ENCODE measurements at regions not wholly inside any gene's neighbourhood (a gene's known extent, or its start where the extent isn't known, plus 50 kb on each side); places are given as distances from the start of the nearest gene placed in this dataset.
"Not testable (repeated sequence)": the region's sequence is repeated elsewhere in the genome, so short reads cannot be mapped to it uniquely, and the experiment has no call there.

DNA sequence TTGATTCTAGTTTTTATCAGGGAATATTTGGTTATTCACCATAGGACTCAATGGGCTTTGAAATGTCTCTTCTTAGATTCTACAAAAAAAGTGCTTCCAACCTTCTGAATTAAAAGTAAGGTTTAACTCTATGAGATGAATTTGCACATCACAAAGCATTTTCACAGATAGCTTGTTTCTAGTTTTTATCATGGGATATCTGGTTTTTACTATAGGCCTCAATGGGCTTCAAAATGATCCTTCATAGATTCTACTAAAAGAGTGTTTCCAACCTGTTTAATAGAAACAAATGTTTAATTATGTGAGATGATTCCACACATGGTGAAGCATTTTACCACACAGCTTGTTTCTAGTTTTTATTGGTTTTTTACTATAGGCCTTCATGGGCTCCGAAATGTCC lies 560.7 kb downstream of the KCNJ18 start:
- Histone ChIP-seq H3K27me3 (ENCODE audit: control insufficient read depth, insufficient read depth, low read length) (no peaks in the 10 kb centered on the region), H3K27ac (ENCODE audit: low read depth, low read length) (no peak overlapping the region), H3K4me3 (ENCODE audit: low read depth, low read length) (no peak overlapping the region), H3K36me3 (ENCODE audit: control insufficient read depth, insufficient read depth, low read length) (no peaks in the 10 kb centered on the region), H3K4me1 (ENCODE audit: control insufficient read depth, insufficient read depth, low read length) (no peaks in the 10 kb centered on the region), H3K9me3 (ENCODE audit: control insufficient read depth, insufficient read depth, low read length) (peaks cover 99% of the 10 kb centered on the region), H3K9ac (ENCODE audit: low read depth, low read length) (no peak overlapping the region)

DNA sequence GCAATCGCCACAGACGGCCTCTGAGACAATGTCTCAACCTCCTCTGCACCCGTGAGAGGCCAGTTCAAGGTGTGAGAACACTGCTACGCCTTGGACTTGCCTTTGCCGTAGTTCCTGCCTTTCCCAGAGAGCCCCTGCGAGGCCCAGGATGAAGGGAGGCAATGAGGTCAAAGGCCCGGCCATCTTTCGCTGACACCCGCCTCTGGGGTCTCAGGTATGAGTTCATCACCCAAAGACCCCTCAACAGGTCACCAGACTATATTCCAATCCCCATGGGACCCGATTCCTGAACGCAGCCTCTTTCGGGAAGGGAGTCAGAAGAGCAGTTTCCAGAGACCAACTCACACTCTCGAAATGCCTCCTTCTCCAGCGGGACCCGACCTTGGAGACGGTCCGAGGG lies 573.5 kb downstream of the KCNJ18 start:
- H3K9ac ChIP-seq (ENCODE audit: low read depth, low read length) = no peak overlapping the region
- H3K4me1 ChIP-seq (ENCODE audit: control insufficient read depth, insufficient read depth, low read length) = no peaks in the 10 kb centered on the region
- H3K9me3 ChIP-seq (ENCODE audit: control insufficient read depth, insufficient read depth, low read length) = peaks cover 100% of the 10 kb centered on the region
- no peaks in the 10 kb centered on the region for H3K27me3 ChIP-seq (ENCODE audit: control insufficient read depth, insufficient read depth, low read length)
- H3K4me3 ChIP-seq (ENCODE audit: low read depth, low read length) = no peak overlapping the region
- no peaks in the 10 kb centered on the region for H3K36me3 ChIP-seq (ENCODE audit: control insufficient read depth, insufficient read depth, low read length)
- H3K27ac ChIP-seq (ENCODE audit: low read depth, low read length) = no peak overlapping the region

DNA sequence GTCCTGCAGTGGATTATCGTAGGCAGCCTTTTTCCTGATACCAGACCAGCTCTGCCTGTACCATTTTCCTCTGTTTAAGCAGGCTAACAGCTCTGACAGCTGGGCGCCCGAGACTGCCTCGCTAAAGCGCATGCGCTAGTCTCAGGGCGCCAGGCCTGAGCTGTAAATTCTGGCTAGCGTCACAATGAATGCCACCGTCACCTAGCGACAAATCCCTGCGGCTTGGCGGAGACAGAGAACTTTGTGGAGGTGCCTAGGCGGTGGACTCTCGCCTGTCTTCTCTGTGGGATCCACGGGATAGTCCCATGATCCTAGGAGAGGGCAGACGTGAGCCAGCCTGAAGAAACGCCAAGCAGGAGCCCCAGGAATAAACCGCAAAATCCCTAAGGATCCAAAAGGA lies 573.9 kb downstream of the KCNJ18 start:
- no peaks in the 10 kb centered on the region for H3K36me3 ChIP-seq (ENCODE audit: control insufficient read depth, insufficient read depth, low read length)
- H3K4me3 ChIP-seq (ENCODE audit: low read depth, low read length) = no peak overlapping the region
- H3K27me3 ChIP-seq (ENCODE audit: control insufficient read depth, insufficient read depth, low read length) = no peaks in the 10 kb centered on the region
- no peak overlapping the region for H3K9ac ChIP-seq (ENCODE audit: low read depth, low read length)
- peaks cover 100% of the 10 kb centered on the region for H3K9me3 ChIP-seq (ENCODE audit: control insufficient read depth, insufficient read depth, low read length)
- no peak overlapping the region for H3K27ac ChIP-seq (ENCODE audit: low read depth, low read length)
- H3K4me1 ChIP-seq (ENCODE audit: control insufficient read depth, insufficient read depth, low read length) = no peaks in the 10 kb centered on the region

DNA sequence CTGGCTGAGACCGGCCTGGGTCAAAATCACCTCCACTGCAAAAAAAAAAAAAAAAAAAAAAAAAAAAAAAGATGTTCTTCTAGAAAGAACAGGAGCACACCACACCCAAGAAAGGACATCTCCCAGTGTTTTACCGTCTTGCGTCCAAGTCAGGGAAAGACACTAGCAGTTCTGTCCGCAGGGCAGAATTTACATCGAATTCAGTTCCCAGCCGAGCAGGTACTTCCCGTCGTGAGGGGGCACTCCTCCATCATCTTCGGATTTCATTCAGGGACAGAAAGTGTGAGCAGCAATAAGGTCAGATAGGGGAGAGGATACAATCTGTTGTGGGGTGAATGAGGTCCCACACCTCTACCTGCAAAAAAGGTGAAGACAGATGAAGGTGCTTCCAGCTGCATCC lies 574.7 kb downstream of the KCNJ18 start:
- Histone ChIP-seq H3K9me3 (ENCODE audit: control insufficient read depth, insufficient read depth, low read length) (peaks cover 100% of the 10 kb centered on the region), H3K9ac (ENCODE audit: low read depth, low read length) (no peak overlapping the region), H3K27me3 (ENCODE audit: control insufficient read depth, insufficient read depth, low read length) (no peaks in the 10 kb centered on the region), H3K27ac (ENCODE audit: low read depth, low read length) (no peak overlapping the region), H3K4me3 (ENCODE audit: low read depth, low read length) (no peak overlapping the region), H3K4me1 (ENCODE audit: control insufficient read depth, insufficient read depth, low read length) (no peaks in the 10 kb centered on the region), H3K36me3 (ENCODE audit: control insufficient read depth, insufficient read depth, low read length) (no peaks in the 10 kb centered on the region)

DNA sequence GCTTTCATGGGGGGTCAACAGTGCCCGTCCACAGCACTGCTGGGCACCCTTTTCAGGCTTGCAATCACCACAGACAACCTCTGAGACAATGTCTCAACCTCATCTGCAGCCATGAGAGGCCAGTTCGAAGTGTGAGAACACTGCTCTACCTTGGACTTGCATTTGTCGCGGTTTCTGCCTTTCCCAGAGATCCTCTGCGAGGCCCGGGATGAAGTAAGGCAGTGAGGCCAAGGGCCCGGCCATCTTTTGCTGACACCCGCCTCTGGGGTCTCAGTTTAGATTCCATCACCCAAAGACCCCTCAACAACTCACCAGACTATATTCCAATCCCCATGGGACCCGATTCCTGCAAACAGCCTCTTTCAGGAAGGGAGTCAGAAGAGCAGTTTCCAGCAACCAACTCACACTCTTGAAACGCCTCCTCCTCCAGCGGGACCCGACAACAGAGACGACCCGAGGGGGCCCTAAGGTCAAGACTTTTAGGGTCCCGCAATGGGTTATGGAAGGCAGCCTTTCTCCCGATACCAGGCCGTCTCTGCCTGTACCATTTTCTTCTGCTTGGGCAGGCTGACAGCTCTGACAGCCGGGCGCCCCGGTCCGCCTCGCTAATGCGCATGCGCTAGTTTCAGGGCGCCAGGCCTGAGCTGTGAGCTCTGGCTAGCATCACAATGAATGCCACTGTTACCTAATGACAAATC lies 576.0 kb downstream of the KCNJ18 start:
- H3K4me3 ChIP-seq (ENCODE audit: low read depth, low read length) = no peak overlapping the region

DNA sequence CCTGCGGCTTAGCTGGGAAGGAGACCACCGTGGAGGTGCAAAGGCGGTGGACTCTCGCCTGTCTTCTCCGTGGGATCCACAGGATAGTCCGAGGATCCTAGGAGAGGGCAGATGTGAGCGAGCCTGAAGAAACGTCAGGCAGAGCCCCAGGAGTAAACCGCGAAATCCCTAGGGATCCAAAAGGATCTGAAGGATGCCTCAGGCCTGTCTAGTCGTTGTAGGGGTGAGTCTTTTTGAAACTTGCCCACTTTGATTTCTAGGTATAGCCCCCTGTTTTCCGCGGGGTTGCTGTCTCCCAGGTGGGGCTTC lies 576.5 kb downstream of the KCNJ18 start:
- H3K9ac ChIP-seq (ENCODE audit: low read depth, low read length) = no peak overlapping the region
- peaks cover 100% of the 10 kb centered on the region for H3K9me3 ChIP-seq (ENCODE audit: control insufficient read depth, insufficient read depth, low read length)
- H3K27ac ChIP-seq (ENCODE audit: low read depth, low read length) = no peak overlapping the region
- H3K4me3 ChIP-seq (ENCODE audit: low read depth, low read length) = no peak overlapping the region
- H3K27me3 ChIP-seq (ENCODE audit: control insufficient read depth, insufficient read depth, low read length) = no peaks in the 10 kb centered on the region
- no peaks in the 10 kb centered on the region for H3K36me3 ChIP-seq (ENCODE audit: control insufficient read depth, insufficient read depth, low read length)
- H3K4me1 ChIP-seq (ENCODE audit: control insufficient read depth, insufficient read depth, low read length) = no peaks in the 10 kb centered on the region

More for the DNA sequence above, 576.0 kb downstream of the KCNJ18 start:
- Histone ChIP-seq H3K9me3 (ENCODE audit: control insufficient read depth, insufficient read depth, low read length) (peaks cover 100% of the 10 kb centered on the region), H3K36me3 (ENCODE audit: control insufficient read depth, insufficient read depth, low read length) (no peaks in the 10 kb centered on the region), H3K27me3 (ENCODE audit: control insufficient read depth, insufficient read depth, low read length) (no peaks in the 10 kb centered on the region), H3K4me1 (ENCODE audit: control insufficient read depth, insufficient read depth, low read length) (no peaks in the 10 kb centered on the region), H3K9ac (ENCODE audit: low read depth, low read length) (no peak overlapping the region), H3K27ac (ENCODE audit: low read depth, low read length) (no peak overlapping the region)

DNA sequence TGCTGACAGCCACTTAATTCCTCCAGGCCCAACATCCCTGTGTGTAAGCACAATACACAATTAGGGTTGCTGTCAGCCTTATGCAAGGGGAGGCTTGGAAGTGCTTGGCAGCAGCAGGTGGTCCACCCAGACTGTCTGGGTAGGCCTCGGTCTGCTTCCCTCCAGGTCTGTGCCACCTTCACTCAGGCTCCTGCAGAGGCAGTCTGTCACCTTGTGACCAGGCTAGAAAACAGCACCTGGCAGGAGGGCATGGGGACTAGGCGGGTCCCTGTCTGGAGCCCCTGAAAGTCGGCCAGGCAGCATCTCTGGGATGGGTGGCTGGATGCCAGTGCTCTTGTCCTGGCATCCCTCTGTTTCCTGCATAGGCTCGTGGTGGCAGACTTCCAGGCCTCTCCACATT lies 578.1 kb downstream of the KCNJ18 start:
- no peak overlapping the region for H3K9ac ChIP-seq (ENCODE audit: low read depth, low read length)
- no peaks in the 10 kb centered on the region for H3K4me1 ChIP-seq (ENCODE audit: control insufficient read depth, insufficient read depth, low read length)
- no peak overlapping the region for H3K27ac ChIP-seq (ENCODE audit: low read depth, low read length)
- H3K27me3 ChIP-seq (ENCODE audit: control insufficient read depth, insufficient read depth, low read length) = no peaks in the 10 kb centered on the region
- H3K4me3 ChIP-seq (ENCODE audit: low read depth, low read length) = no peak overlapping the region
- peaks cover 89% of the 10 kb centered on the region for H3K9me3 ChIP-seq (ENCODE audit: control insufficient read depth, insufficient read depth, low read length)
- H3K36me3 ChIP-seq (ENCODE audit: control insufficient read depth, insufficient read depth, low read length) = no peaks in the 10 kb centered on the region

DNA sequence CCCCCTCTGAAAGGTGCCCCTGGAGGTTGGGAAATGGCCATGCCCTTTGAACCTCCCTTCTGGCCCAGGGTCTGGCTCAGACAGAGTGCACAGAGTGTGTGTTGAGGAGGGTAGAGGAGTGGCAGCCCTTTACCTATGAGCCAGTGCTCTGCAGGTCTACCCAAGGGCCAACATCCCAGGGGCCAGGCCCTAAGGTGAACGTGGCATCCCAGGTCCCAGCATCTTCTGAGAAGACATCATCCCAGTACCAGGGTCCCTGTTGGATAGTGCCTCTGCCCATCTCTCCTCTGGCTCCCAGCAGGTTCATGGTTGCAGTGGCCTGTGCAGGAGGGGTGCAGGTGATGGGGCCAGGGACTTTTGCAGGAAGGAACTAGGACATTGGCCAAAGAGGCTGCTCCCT lies 578.5 kb downstream of the KCNJ18 start:
- not testable (repeated sequence) for H3K27me3 ChIP-seq (ENCODE audit: control insufficient read depth, insufficient read depth, low read length); H3K4me1 ChIP-seq (ENCODE audit: control insufficient read depth, insufficient read depth, low read length); H3K36me3 ChIP-seq (ENCODE audit: control insufficient read depth, insufficient read depth, low read length); H3K4me3 ChIP-seq (ENCODE audit: low read depth, low read length); H3K27ac ChIP-seq (ENCODE audit: low read depth, low read length); H3K9ac ChIP-seq (ENCODE audit: low read depth, low read length)
- H3K9me3 ChIP-seq (ENCODE audit: control insufficient read depth, insufficient read depth, low read length) = peaks cover 87% of the 10 kb centered on the region

DNA sequence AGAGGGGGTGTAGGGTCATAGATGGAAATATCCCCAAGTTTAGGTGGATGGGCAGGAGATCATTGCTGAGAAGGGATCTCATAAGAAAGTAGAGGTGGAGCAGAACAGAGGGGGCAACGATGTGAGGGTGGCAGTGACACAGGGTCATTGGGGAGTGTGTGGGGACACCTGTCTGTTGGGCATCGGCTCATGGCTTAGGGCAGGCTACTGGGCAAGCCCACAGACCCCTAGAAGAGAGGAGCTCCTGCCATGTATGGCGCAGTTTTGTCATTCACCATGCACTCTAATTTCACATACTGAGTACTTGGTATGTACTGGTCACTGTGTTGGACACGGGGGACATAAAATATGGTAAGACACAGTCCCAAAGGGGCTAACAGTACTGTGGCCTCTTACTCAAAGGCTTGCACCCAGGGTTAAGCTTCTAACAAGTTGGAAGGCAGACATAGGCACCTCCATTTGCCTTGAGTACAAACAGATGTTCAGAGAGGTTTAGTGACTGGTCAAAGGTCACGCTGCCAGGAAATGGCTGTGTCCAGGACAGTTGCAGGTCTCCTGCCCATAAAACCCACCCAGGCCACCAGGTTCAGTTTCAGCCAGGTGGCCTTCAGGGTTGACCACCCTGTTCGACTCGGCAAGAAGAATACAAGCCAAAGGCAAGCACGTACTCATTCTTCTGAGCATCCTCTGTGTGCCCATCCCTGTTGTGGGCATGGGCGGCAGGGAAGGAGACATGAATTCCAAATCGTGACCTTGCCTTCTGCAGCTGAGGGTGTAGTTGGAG lies 580.2 kb downstream of the KCNJ18 start:
- Histone ChIP-seq H3K9me3 (ENCODE audit: control insufficient read depth, insufficient read depth, low read length) (peaks cover 86% of the 10 kb centered on the region), H3K27ac (ENCODE audit: low read depth, low read length) (no peak overlapping the region)

DNA sequence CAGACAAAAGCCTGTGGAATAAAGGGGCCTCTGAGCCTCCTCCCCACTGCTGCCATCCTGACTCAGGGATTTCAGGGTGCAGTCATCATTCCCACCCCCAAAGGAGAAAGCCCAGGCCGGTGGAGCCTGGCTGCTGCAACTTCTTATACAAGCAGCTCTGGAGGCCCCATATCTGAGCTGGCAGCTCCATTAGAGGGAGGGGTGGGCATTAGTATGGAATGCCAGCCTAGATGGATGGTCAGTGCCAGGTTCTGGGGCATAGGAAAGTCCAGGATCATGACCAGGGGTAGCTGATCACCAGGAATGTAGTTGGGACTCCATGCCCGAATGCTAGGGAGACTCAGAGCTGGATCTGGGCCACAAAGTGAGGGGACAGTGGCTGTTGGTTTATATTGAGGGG lies 581.0 kb downstream of the KCNJ18 start:
- no peaks in the 10 kb centered on the region for H3K27me3 ChIP-seq (ENCODE audit: control insufficient read depth, insufficient read depth, low read length)
- H3K27ac ChIP-seq (ENCODE audit: low read depth, low read length) = no peak overlapping the region
- H3K9ac ChIP-seq (ENCODE audit: low read depth, low read length) = no peak overlapping the region
- no peak overlapping the region for H3K4me3 ChIP-seq (ENCODE audit: low read depth, low read length)
- no peaks in the 10 kb centered on the region for H3K36me3 ChIP-seq (ENCODE audit: control insufficient read depth, insufficient read depth, low read length)
- no peaks in the 10 kb centered on the region for H3K4me1 ChIP-seq (ENCODE audit: control insufficient read depth, insufficient read depth, low read length)
- H3K9me3 ChIP-seq (ENCODE audit: control insufficient read depth, insufficient read depth, low read length) = peaks cover 86% of the 10 kb centered on the region

More for the DNA sequence above, 580.2 kb downstream of the KCNJ18 start:
- no peaks in the 10 kb centered on the region for H3K27me3 ChIP-seq (ENCODE audit: control insufficient read depth, insufficient read depth, low read length)
- H3K9ac ChIP-seq (ENCODE audit: low read depth, low read length) = no peak overlapping the region
- H3K4me3 ChIP-seq (ENCODE audit: low read depth, low read length) = no peak overlapping the region
- no peaks in the 10 kb centered on the region for H3K36me3 ChIP-seq (ENCODE audit: control insufficient read depth, insufficient read depth, low read length)
- no peaks in the 10 kb centered on the region for H3K4me1 ChIP-seq (ENCODE audit: control insufficient read depth, insufficient read depth, low read length)

DNA sequence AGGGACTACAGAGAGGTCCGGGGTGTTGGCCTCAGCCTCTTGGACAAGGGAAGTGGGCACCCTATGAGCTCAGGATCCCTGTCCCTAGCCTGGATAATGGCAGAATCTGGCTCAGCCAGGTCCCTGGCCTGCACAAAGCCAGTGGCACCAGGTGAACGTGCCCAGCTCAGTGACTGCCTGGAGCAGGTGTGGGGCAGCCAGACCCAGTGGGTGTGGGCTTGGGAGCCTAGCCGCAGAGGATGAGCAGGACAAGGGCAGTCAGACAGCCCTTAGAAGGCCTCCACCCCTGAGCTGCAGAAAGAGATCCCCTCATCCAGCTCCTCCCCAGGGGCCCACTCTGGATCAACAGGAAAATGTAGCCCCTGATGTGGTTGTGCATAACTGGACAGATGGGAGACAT lies 585.3 kb downstream of the KCNJ18 start:
- Histone ChIP-seq H3K36me3 (ENCODE audit: control insufficient read depth, insufficient read depth, low read length) (no peaks in the 10 kb centered on the region), H3K4me1 (ENCODE audit: control insufficient read depth, insufficient read depth, low read length) (no peaks in the 10 kb centered on the region), H3K27ac (ENCODE audit: low read depth, low read length) (no peak overlapping the region), H3K9me3 (ENCODE audit: control insufficient read depth, insufficient read depth, low read length) (peaks cover 66% of the 10 kb centered on the region), H3K9ac (ENCODE audit: low read depth, low read length) (no peak overlapping the region), H3K27me3 (ENCODE audit: control insufficient read depth, insufficient read depth, low read length) (no peaks in the 10 kb centered on the region), H3K4me3 (ENCODE audit: low read depth, low read length) (no peak overlapping the region)
